ENCODE measurements at regions not wholly inside any gene's neighbourhood (a gene's known extent, or its start where the extent isn't known, plus 50 kb on each side); places are given as distances from the start of the nearest gene placed in this dataset.

DNA sequence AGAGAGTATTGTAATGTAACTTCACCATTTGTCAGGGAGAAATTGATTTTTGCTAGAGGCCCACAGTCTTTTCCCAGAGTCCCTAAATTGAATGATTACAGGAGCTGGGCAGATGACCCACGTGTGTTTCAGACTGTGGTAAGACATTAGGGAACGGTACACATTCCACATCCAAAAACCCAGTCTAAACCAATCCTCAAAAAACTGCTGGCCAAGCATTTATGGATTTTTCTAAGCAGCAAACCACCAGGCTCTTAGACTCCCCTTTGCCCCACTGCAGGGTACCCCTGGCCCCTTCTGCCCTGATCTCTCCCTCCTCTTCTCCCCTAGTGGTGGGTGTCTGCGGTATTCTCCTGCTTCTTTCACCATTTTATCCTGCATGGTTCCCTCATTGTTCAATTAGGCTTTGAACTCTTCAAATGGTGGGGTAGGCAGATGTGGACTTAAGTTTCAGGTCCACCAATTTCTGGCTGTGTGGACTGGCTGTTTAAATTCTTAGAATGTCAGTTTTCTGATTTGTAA is 135.5 kb upstream of the SORCS3 start:
- DNase-seq (ENCODE audit: extremely low read depth in 1 of 2, low read depth in 1 of 2): no peak

DNA sequence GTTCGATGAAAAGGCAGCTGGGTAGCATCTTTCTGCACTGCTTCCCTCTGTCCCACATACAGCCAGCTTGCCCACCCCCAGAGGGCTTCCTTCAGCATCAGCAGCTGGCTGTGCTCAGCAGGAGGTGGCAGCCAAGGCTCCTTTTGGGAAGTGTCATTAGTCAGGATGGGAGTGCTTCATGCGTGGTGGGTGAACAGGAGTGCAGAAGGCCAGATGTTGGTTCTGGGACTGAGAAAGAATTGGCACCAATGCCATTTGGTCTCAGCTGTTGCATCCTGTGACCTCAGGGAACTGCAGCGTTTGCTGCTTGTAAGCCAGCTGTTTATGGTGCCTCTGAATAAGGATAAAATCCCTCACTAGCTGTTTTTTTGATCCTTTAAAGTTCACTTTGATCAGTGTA is 131.1 kb upstream of the SORCS3 start:
- DNase-seq (ENCODE audit: extremely low read depth in 1 of 2, low read depth in 1 of 2): no peak

DNA sequence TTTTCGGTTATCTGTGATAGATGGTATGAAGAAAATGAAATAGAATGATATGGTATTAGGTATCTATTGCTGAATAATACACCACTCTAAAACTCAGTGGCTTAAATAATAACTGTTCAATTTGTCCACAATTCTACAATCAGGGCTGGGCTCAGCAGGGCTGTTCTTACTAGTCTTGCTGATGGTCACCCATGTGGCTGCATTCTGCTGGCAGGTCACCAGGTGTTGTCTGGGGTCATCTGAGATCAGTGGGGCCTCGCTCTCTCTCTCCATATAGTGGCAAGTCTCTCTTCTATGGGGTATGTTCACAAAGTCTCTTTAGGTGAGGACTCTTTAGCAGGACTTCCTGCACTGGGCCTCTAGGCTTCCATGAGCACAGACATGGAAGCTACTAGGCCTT is 130.4 kb upstream of the SORCS3 start:
- no peak for DNase-seq (ENCODE audit: extremely low read depth in 1 of 2, low read depth in 1 of 2)

DNA sequence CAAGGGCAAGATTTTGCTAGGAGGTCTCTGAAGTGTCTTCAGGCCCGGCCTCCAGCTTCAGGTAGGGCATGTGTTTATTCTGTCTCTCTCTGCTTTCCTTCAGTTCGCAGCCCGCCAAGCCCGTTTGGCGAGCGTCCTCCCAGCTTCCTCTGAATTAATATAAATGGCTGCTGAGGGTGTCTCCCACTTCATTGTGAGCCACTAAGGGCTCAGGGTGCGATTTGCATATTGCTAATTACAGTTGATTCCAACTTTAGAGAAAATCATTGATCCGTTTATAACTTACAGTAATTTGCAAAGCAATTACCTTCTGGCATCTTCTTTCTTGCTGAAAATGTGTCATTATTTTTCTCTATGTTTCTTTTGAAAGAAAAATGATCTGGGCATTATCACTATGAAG is 128.3 kb upstream of the SORCS3 start:
- no peak for DNase-seq (ENCODE audit: extremely low read depth in 1 of 2, low read depth in 1 of 2)

DNA sequence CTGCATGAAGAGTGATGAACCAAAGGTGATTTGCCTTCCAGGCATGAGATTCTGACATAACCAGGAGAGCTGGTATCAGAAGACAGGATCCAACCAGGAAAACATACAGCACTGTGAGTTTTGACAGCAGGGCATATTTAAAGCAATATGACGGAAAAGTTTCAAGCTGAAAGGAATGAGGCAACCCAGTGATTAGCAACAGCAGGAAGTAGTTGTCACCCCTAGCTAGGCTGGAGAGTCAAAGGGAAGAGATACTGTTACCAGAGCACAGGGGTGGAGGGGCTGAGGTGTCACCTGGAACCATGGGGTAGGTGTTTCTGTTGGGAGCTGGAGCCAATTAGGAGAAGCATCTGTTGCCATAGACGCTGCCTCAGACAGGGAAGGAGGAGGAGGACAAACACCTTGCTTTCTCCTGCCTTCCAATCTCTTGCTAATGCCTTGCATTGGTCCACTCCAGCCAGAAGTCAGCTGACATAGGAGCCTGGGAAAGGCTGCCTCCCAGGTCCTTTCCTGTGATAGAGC is 125.4 kb upstream of the SORCS3 start:
- DNase-seq (ENCODE audit: extremely low read depth in 1 of 2, low read depth in 1 of 2): no peak

DNA sequence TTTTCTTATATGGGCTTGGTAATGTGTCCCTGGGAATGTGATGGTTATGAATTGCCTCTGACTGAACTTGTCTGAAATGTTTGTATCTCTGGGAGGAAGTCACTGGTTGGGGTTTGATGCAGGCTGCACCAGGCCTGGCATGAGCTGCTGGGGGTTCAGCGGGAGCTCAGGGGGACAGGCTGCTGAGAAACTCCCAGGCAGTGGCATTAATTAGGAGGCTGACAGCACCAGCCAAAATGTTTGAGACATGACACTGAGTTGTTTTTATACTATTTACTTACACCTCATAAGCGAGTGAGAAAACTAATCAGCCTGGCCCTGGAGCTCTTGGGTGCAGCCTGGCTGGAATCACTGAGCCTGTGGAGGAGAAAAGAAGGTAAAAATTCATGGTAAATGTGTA is 124.1 kb upstream of the SORCS3 start:
- DNase-seq (ENCODE audit: extremely low read depth in 1 of 2, low read depth in 1 of 2): no peak

DNA sequence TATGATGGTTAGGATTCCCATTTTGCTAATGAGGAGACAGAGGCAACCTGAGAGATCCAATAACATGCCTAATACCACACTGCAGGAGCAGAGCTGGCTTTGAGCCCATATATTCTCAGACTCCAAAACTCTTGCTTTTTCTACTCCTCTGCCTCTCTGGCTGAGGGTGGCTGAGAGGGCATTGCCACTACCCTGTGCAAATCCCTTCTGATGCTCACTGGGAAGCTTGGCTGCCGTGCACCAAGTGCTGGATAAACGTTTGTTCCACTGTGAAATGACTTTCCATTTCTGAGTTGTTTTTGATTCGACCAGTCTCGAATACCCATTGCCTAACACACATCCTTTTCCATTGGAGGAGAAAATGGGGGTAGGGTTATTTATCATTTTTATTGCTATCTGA is 123.1 kb upstream of the SORCS3 start:
- DNase-seq (ENCODE audit: extremely low read depth in 1 of 2, low read depth in 1 of 2): no peak

DNA sequence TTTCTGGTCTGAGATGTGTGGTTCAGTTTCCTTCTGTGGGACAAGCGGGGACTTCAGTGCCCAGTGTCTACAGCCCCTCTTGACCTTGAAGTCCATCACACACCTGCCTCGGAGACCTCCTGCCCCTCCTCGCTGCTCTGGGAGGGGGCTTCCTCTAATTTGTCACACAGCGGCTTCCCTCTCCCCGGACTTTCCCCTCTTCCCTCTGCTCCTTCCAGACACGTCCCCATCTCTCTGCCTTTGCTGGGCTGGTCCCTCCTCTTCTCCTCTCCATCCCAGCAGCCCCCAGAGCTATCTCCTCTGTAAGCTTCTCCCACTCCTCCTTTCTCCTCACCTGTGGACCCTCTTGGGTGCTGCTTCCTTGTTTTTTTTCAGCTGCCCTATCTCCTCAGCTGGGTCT is 122.2 kb upstream of the SORCS3 start:
- no peak for DNase-seq (ENCODE audit: extremely low read depth in 1 of 2, low read depth in 1 of 2)

DNA sequence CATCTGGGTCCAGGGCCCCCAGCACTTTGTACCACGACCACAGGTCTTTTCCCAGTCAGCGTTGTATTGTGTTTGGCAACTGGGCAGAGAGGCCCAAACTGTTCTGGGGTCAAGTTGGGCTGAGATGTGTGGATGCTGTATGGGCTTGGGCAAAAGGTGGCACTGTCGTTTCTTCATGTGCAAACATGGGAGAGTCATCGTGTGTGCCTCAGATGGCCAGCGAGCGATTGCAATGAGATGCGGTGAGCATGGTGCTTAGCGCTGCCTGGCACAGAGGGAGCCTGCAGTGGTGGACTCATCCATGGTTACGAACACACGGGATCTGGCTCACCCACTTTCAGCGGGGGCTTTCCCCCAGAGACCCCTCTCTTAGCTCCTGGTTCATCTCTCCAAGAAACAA is 120.4 kb upstream of the SORCS3 start:
- DNase-seq (ENCODE audit: extremely low read depth in 1 of 2, low read depth in 1 of 2): no peak

DNA sequence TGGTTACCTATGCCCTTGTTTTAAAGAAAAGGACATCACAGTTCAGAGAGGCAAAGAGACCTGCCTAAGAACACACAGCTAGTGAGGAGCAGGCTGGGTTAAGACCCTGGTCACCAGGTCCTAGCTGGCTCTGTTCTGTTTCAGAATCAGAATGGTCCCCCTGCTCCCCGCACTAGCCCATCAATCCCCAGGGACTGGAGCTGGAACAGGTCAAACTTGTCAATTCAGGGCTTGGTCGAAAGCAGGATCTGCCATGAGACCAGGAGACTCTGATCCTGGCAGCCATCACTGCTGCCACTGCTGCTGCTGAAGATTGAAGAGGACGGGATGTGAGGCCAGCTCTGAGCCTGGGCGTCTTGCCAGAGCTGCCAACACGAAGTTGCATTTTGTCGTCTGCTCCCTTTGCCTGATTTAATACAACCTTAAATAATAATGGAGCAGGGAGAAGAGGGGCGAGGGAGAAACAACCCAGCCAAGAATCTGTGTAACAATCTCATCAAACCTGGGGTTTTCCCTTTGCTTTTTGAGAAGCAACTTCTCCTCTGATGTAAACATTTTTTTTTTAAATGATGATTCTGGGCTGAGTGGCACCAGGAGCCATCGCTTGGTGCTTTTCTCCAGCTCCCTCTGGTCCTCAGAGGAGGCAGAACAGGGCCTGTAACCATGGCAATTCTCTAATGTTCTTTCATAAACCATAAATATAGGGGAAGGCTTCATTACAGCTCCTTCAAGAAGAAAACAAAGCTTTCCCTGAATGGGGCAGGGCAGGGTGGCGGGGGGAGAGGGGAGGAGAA is 119.0 kb upstream of the SORCS3 start:
- no peak for DNase-seq (ENCODE audit: extremely low read depth in 1 of 2, low read depth in 1 of 2)

DNA sequence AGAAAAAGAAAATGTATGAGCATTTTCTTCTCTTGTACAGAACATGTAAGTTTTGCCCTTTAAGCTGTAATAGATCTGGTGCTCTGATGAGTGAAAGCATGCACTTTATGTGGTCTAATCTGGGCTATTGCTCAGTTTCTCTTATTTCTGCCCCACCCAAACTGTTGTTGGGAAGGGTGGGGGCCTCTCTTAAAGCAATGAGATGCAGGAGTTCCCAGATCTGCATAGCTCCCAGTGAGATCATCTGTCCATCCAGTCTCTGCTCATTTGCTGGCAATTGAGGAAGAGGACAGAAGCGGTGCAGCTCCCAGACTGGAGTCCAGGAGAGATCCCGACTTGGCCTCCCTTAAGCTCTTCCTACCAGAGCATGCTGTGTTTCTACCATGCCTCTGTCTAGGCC is 114.9 kb upstream of the SORCS3 start:
- no peak for DNase-seq (ENCODE audit: extremely low read depth in 1 of 2, low read depth in 1 of 2)

DNA sequence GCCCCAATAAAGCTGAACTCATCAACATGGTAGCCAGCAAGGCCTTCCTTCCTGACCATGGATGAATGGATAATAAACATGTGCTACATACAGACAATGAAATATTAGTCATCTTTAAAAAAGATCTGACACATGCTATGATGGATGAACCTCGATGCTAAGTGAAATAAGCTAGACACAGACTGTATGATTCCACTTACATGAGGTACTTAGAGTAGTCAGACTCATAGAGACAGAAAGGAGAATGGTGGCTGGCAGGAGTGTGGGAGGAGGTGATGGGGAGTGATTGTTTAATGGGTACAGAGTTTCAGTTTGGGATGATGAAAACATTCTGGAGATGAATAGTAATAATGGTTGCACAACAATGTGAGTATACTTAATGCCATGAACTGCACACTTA is 114.1 kb upstream of the SORCS3 start:
- DNase-seq (ENCODE audit: extremely low read depth in 1 of 2, low read depth in 1 of 2): no peak

DNA sequence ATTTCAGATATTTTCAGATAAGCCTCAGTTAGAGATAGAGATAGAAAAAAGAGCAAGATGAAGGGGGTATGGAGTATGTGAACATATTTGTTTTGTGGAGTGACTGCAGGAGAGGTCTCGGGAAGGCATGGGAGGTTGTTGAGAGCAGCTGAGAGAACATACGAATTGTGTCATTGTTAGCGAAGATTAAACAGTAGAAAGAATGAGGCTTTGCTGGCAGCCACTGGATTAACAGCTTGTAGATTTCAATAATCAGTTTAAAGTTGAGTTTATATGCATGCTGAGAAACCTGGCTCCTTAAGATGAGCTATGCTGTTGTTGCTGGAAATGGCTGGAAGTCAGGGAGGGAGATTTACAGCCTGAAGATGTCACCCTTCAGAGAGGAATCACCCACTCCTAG is 100.9 kb upstream of the SORCS3 start:
- DNase-seq (ENCODE audit: extremely low read depth in 1 of 2, low read depth in 1 of 2): no peak

DNA sequence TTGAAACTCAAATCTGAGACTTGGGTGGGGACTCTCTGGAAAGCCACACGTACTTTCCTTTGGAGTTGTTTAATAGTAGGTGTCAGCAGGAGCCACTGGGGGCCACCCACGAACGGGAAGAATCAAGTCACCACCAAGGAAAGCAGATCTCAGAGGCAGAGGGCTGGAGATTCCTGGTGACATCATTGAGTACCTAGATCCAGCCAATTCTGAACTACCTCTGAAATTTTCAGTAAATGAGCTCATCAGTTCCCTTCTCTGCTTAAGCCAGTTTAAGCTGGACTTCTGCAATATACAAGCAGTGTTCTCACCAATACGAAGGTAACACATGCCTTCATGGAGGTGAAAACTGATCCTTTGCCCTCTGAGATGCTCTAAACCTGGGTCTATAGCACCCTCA is 99.3 kb upstream of the SORCS3 start:
- DNase-seq (ENCODE audit: extremely low read depth in 1 of 2, low read depth in 1 of 2): no peak

DNA sequence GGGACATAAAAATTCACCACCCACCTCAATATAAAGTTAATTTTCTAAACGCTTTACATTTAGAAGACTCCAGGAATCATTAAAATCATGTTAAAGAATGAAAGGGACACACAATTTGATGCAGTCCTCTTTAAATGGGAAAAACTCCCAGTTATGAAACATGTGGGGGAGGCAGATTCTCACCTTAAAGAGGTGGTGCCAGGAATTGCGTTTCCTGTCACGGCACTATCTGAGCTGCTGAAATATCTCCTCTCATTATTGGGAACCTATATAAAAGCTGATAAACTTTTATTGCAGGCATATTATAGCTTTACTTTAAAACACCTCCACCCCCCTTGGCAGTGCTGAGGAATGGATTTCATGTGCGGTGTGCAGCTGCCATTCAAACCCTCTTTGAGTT is 94.8 kb upstream of the SORCS3 start:
- DNase-seq (ENCODE audit: extremely low read depth in 1 of 2, low read depth in 1 of 2): no peak

DNA sequence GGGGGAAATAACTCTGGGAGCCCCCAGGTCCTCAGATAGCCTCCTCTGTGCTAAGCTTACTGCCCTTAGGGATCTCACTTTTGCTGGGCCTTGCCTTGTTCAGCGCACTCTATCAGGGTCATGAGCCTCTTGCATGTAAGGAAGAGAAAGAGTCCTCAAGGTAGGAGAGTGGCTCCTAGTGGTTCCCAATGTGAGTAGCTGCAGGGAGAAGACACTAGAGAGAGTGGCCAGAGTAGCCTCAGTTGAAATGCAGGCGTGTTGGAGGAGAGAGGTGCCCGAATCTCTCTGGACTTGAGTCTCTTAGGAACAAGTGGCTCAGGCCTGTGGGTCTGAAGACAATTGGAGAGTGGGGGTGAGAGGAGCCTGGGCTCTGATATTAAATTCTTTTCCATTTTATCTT is 94.3 kb upstream of the SORCS3 start:
- DNase-seq (ENCODE audit: extremely low read depth in 1 of 2, low read depth in 1 of 2): no peak

DNA sequence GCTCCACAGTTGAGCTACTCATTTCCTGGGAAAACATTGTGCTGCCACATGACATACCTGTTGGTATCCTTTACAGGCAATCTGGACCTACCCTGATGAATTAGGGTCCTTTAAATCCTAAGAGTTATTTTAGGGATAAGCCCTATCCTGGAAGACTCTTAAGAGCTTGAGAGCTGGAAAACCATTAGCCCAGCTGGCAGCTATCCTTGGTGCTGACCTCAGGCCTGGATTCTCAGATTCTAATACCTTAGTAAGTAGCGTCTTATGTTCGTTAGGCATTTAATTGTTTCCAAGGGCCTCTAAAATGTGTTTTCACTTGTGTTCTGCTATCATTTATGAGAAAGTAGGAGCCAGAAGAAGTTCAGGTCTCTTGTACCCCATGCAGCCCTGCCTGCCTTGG is 93.0 kb upstream of the SORCS3 start:
- DNase-seq (ENCODE audit: extremely low read depth in 1 of 2, low read depth in 1 of 2): no peak

DNA sequence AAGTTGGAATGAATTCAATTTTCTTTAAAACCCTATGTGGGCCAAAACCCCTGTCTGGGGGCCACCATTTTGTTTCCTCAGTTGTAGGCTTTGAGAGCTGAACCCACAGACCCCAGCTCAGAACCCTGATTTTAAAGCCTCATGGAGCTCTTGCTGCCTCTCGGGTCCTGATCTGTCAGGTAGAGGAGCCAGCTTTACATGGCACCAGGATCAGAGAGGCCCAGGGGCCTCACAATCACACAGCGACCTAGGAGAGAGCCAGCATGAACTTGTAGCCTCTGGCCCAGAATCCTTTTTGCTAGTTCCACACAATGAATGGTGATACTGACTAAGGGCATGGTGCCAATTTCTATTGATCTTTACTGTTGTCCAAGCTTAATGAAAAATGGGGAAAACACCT is 84.3 kb upstream of the SORCS3 start:
- no peak for DNase-seq (ENCODE audit: extremely low read depth in 1 of 2, low read depth in 1 of 2)

DNA sequence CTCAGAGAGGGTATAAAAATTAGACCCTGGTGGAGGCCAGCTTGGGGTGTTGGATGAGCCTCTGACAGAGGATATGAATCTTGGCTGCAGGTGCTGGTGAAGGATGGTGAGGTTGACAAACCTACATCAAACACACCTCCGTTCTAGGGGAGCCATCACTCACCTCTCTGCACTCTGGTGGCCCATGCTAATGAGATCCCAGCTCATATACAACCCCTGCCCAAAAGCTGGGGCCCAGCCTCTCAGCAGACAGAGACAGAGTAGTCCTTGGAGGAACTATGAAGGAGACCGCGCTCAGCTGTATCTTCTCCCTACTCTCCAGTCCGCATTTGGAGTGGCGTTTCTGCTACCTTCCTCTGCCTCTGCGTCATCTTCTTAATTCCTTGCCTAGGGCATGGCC is 83.1 kb upstream of the SORCS3 start:
- no peak for DNase-seq (ENCODE audit: extremely low read depth in 1 of 2, low read depth in 1 of 2)

DNA sequence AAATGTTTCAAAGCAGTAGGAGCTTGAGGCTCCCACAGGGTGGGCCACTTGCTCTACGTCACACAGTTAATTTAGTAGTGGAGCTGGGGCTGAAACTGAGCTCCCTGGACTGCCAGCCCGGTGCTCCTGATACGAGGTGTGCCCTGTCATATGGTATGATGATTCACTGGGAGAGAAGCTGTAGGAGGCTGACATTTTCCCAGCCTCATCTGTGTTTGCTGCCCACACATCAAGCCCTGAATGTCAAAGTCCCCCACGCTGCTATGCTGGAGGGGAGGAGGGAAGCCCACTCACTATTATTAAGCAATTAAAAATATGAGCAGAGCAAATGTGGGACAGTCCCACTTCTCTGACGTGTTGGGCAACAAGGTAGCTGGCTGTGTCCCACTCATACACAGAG is 81.2 kb upstream of the SORCS3 start:
- no peak for DNase-seq (ENCODE audit: extremely low read depth in 1 of 2, low read depth in 1 of 2)

DNA sequence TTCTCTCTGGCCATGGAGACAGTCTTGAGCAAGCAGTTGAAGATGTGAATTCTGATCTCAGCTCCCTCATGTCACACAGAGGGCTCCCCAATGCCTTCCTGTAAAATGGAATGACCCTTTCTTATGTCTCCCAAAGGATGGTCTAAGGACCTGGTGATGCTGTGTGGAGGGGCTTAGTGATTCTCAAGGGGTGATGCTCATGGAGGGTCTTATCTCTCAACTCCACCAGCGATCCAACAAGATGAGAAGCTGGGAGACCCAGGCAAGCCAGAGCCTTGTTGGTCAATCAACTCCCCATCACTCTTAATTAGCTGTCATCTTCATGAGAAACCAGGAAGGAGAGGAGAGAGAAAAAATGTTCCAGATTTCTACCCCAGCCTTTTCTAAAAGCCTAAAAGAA is 78.0 kb upstream of the SORCS3 start:
- DNase-seq (ENCODE audit: extremely low read depth in 1 of 2, low read depth in 1 of 2): no peak

DNA sequence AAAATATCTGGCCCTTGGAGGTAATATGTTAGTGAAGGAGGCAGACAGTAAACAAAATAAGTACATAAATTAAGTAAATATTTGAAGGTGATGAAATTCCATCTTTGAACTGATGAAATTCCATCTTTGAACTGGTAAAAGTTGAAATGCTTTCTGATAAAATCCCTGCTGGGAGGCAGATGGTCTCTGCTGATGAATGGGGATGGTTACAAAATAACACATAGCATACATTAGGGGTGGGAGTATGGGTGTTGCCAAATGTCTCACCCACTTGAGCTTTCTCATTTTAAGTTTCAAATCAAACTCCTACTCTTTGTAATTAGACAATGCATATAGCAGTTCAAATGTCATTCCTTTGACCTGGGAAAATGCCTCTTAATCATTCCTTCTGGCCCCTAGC is 77.5 kb upstream of the SORCS3 start:
- no peak for DNase-seq (ENCODE audit: extremely low read depth in 1 of 2, low read depth in 1 of 2)

DNA sequence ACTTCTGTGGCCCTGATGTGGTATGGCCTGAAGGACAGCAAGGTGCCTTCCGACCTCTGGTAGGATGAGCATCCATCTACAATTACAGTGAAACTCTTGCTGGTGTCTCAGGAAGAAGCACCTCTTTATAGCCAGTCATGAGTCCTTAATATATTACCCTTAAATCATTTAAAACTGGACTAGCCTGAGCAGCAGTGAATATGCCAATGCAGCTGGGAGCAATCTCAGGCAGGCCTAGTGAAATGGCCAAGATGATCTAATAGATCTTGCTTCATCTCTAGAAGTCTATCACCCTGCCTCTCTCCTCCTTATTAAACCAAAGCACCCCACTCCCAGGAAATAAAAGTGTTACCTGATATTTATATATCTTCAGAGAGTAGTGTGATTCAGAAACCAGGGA is 66.7 kb upstream of the SORCS3 start:
- no peak for DNase-seq (ENCODE audit: extremely low read depth in 1 of 2, low read depth in 1 of 2)

Measured in stimulated activated CD8-positive, alpha-beta memory T cell treated with anti-CD3 and anti-CD28 coated beads, Interleukin-7, amount 100 ng/mL, for 48 hours (primary cell).